K562 (cell line): ENCODE measurements at regions not wholly inside any gene's neighbourhood (a gene's known extent, or its start where the extent isn't known, plus 50 kb on each side); places are given as distances from the start of the nearest gene placed in this dataset.

ENCODE experiments used
- ATAC-seq: fragments of 200-7000 bp; cut with Tn5 transposase; 3 replicates; pipeline ENCODE4 v1.9.1; 2020; ENCODE audit warnings: moderate library complexity
- BruUV-seq: library from RNA; stranded (reverse); fragments of 400-500 nt; replicated peaks from 2 replicates; lab custom pipeline; 2021; lab: Mats Ljungman, UMichigan
- CTCF ChIA-PET: fragments of 300-600 bp; formaldehyde crosslinking; extraction: SDS; loops from one replicate; lab custom pipeline; 2021; ENCODE audit warnings: low intra/inter-chr PET ratio; lab: Yijun Ruan, JAX
- POLR2A ChIA-PET: fragments of 300-600, 350-650 bp; sonication (Branson Sonifier 250); formaldehyde crosslinking; extraction: SDS; loops from one replicate; lab custom pipeline; 2021; ENCODE audit warnings: antibody characterized with exemption, inconsistent platforms; lab: Yijun Ruan, JAX
- DNase-seq, 4 experiments: peaks; one replicate each; pipeline versions ENCODE4 v3.0.0 to v3.0.0-alpha.2; 2011 to 2018; ENCODE audit warnings: low spot score in 3 of 4, mixed read lengths in 3 of 4; ENCODE audit errors: extremely low read depth in 1 of 4
- FAIRE-seq: peaks from 2 replicates; lab custom pipeline; 2011; peaks lifted over from hg19 to GRCh38; lab: Jason Lieb, UNC
- H2AFZ ChIP-seq: 2 replicates; pipeline ENCODE4 v1.6.0; 2011; ENCODE audit warnings: low read depth, low read length, control low read depth, inconsistent platforms
- H3K27ac ChIP-seq: fragments of 200-600 bp; 3 replicates; pipeline ENCODE4 v1.8.0; 2011; ENCODE audit warnings: low read depth, mild to moderate bottlenecking, control low read depth, inconsistent platforms, low read length, moderate library complexity, mixed read lengths; ENCODE audit errors: extremely low read depth
- H3K27me3 ChIP-seq, 2 experiments: fragments of 300-600 bp in 1 of 2; 2 replicates in 1 of 2; 3 replicates in 1 of 2; pipeline versions ENCODE4 v1.6.0 to v1.8.0; 2011; ENCODE audit warnings: inconsistent platforms in 2 of 2, low read length in 2 of 2, mild to moderate bottlenecking in 1 of 2, mixed read lengths in 1 of 2, moderate library complexity in 1 of 2; ENCODE audit not compliant: control insufficient read depth in 2 of 2, insufficient read depth in 2 of 2
- H3K36me3 ChIP-seq: fragments of 300-600 bp; 3 replicates; pipeline ENCODE4 v1.8.0; 2011; ENCODE audit warnings: mild to moderate bottlenecking, low read length, inconsistent platforms; ENCODE audit not compliant: control insufficient read depth, insufficient read depth
- H3K4me1 ChIP-seq, 2 experiments: fragments of 200-600 bp in 1 of 2; replicated peaks in 1 of 2; 2 replicates in 1 of 2; 3 replicates in 1 of 2; pipeline versions ENCODE4 v1.5.1 to v1.8.0; 2011; ENCODE audit warnings: inconsistent platforms in 2 of 2, low read length in 2 of 2, mild to moderate bottlenecking in 1 of 2, mixed read lengths in 1 of 2, moderate library complexity in 1 of 2; ENCODE audit not compliant: control insufficient read depth in 2 of 2, insufficient read depth in 2 of 2
- H3K4me2 ChIP-seq: 2 replicates; pipeline ENCODE4 v1.6.1; 2011; ENCODE audit warnings: low read length, control low read depth, inconsistent platforms, mixed read lengths; ENCODE audit not compliant: insufficient read depth
- H3K4me3 ChIP-seq: fragments of 200-600 bp; sonication (generic), shearing (Covaris generic); 2 replicates; pipeline ENCODE4 v1.5.1; 2016; ENCODE audit warnings: control low read depth, inconsistent platforms
- H3K79me2 ChIP-seq: fragments of 200-600 bp; 3 replicates; pipeline ENCODE4 v1.8.0; 2011; ENCODE audit warnings: low read length, inconsistent platforms; ENCODE audit not compliant: control insufficient read depth, insufficient read depth
- H3K9ac ChIP-seq, 2 experiments: 2 replicates each; pipeline versions ENCODE4 v1.6.0 to v1.6.1; 2011; ENCODE audit warnings: low read depth in 2 of 2, low read length in 2 of 2, control low read depth in 1 of 2, inconsistent platforms in 1 of 2, mild to moderate bottlenecking in 1 of 2, mixed read lengths in 1 of 2; ENCODE audit not compliant: insufficient read depth in 1 of 2
- H3K9me1 ChIP-seq: one replicate; pipeline ENCODE4 v1.6.0; 2011; ENCODE audit warnings: inconsistent platforms, mild to moderate bottlenecking, low read length, moderate library complexity; ENCODE audit not compliant: control insufficient read depth, insufficient read depth
- H3K9me3 ChIP-seq: replicated peaks from 2 replicates; pipeline ENCODE4 v1.5.1; 2011; ENCODE audit warnings: low read depth, low read length, inconsistent platforms; ENCODE audit not compliant: control insufficient read depth, insufficient read depth
- H4K20me1 ChIP-seq: replicated peaks from 2 replicates; pipeline ENCODE4 v1.6.1; 2011; ENCODE audit warnings: low read length, inconsistent platforms, mixed read lengths; ENCODE audit not compliant: control insufficient read depth, insufficient read depth
- CHD2 ChIP-seq: IDR thresholded peaks from 2 replicates; pipeline ENCODE4 v1.6.1; 2011; ENCODE audit warnings: low read depth, low read length
- PRMT5 ChIP-seq: sonication (generic); formaldehyde crosslinking; IDR thresholded peaks from 2 replicates; pipeline ENCODE4 v1.5.0; 2020; ENCODE audit warnings: missing genetic modification reagents
- PRPF4 ChIP-seq: fragments of 200-400 bp; formaldehyde crosslinking; IDR thresholded peaks from one replicate; pipeline ENCODE4 v1.6.1; 2017; ENCODE audit warnings: low read length, low read depth, mild to moderate bottlenecking; ENCODE audit not compliant: insufficient read depth, poor library complexity, severe bottlenecking
- RBM17 ChIP-seq: fragments of 200-400 bp; formaldehyde crosslinking; IDR thresholded peaks from 2 replicates; pipeline ENCODE4 v1.6.1; 2017; ENCODE audit warnings: low read depth, mild to moderate bottlenecking, low read length, borderline replicate concordance
- SMARCC2 ChIP-seq: fragments of 450-650 bp; IDR thresholded peaks from 2 replicates; pipeline ENCODE4 v1.6.1; 2017; ENCODE audit warnings: antibody characterized with exemption, moderate library complexity, mild to moderate bottlenecking, low read depth
- SNIP1 ChIP-seq: fragments of 450-650 bp; IDR thresholded peaks from 2 replicates; pipeline ENCODE4 v1.7.1; 2017; ENCODE audit warnings: low read depth, mild to moderate bottlenecking
- STAT5B ChIP-seq: fragments of 250-450 bp; sonication (Bioruptor Pico); IDR thresholded peaks from 2 replicates; pipeline ENCODE4 v1.8.0; 2021; ENCODE audit warnings: mild to moderate bottlenecking, inconsistent platforms
- TAL1 ChIP-seq: fragments of 450-650 bp; IDR thresholded peaks from 2 replicates; pipeline ENCODE4 v1.6.1; 2016; ENCODE audit warnings: mild to moderate bottlenecking
- U2AF2 ChIP-seq: fragments of 200-400 bp; formaldehyde crosslinking; optimal IDR thresholded peaks from 2 replicates; pipeline ENCODE3; 2017; ENCODE audit warnings: low read depth, mild to moderate bottlenecking, low read length
- ZNF134 ChIP-seq: fragments of 250-450 bp; sonication (Bioruptor Pico); conservative IDR thresholded peaks from 2 replicates; pipeline ENCODE4 v1.4.0; 2020
- ZNF354B ChIP-seq: fragments of 250-450 bp; sonication (Bioruptor Pico); IDR thresholded peaks from 2 replicates; pipeline ENCODE4 v1.4.0; 2020
- ZNF696 ChIP-seq: fragments of 250-450 bp; sonication (Bioruptor Pico); conservative IDR thresholded peaks from 2 replicates; pipeline ENCODE4 v1.4.0; 2020; ENCODE audit warnings: mild to moderate bottlenecking, moderate library complexity
- WGBS: fragments of 100-300 bp; shearing (Covaris generic); methylation state at CpG from one replicate; pipeline ENCODE4 v1.1.6; 2016; ENCODE audit warnings: low coverage, mixed read lengths; ENCODE audit not compliant: insufficient coverage; ENCODE audit errors: missing lambda C conversion rate; 5-methylcytosine and 5-hydroxymethylcytosine counted together
- in situ Hi-C: fragments of 300-500 bp; cut with MboI; formaldehyde crosslinking; loops from 4 replicates; pipeline ENCODE4 v1.15.0; 2018; ENCODE audit warnings: inconsistent platforms, mixed read lengths
- intact Hi-C: fragments of 100-400 bp; cut with micrococcal nuclease; formaldehyde crosslinking; loops from 2 replicates; pipeline ENCODE4 v1.14.2; 2022
- TF ChIP-seq, protein P1 (sequence below): sonication (generic); formaldehyde crosslinking; IDR thresholded peaks from 2 replicates; pipeline ENCODE4 v1.8.1; 2023; ENCODE audit warnings: mild to moderate bottlenecking, missing genetic modification reagents

- CTCF ChIA-PET = no interaction called here
- H4K20me1 ChIP-seq = no peaks in the 10 kb centered on the region
- H2AFZ ChIP-seq = no peak overlapping the region
- H3K9ac ChIP-seq = no peak overlapping the region
- no peak overlapping the region for H3K4me2 ChIP-seq
- no peaks in the 10 kb centered on the region for H3K9me1 ChIP-seq
- no peak overlapping the region for H3K27ac ChIP-seq
- no peaks in the 10 kb centered on the region for H3K4me1 ChIP-seq
- TF ChIP-seq SMARCC2 (no peak), U2AF2 (no peak), TAL1 (no peak), ZNF134 (CRISPR knock-in tag) (no peak)
- no peaks in the 10 kb centered on the region for H3K36me3 ChIP-seq
- 0% methylated on average over 6 of the region's 6 CpGs for whole genome bisulfite sequencing
- no TSS peak for BruUV-seq
- H3K9me3 ChIP-seq = 0 out of 2 replicates have a peak, but pooled peaks cover 2% of the 10 kb centered on the region
- intact Hi-C loops = no loop called here
- no peaks in the 10 kb centered on the region for H3K79me2 ChIP-seq
- POLR2A ChIA-PET = no interaction called here
- ATAC-seq (no peak), DNase-seq (no peak), FAIRE-seq (no peak)
- H3K27me3 ChIP-seq = peaks cover 0 to 13% of the 10 kb centered on the region in 2 experiments; a peak in 2 of 5 replicates
- in situ Hi-C loops = no loop called here
- no peak overlapping the region for H3K4me3 ChIP-seq
These were observed 597.2 kb downstream of the TYW1 start for GRCh38 chr7:67593794-67594193.

- CTCF ChIA-PET = no interaction called here
- in situ Hi-C loops = no loop called here
- no peak overlapping the region for H3K4me2 ChIP-seq
- no peak overlapping the region for H3K27ac ChIP-seq
- H3K79me2 ChIP-seq = no peaks in the 10 kb centered on the region
- no peaks in the 10 kb centered on the region for H3K36me3 ChIP-seq
- H4K20me1 ChIP-seq = no peaks in the 10 kb centered on the region
- no peaks in the 10 kb centered on the region for H3K9me1 ChIP-seq
- FAIRE-seq (no peak), ATAC-seq (no peak), DNase-seq (no peak)
- intact Hi-C loops = no loop called here
- H3K4me3 ChIP-seq = no peak overlapping the region
- H3K9me3 ChIP-seq = 0 out of 2 replicates have a peak, but pooled peaks cover under 1% of the 10 kb centered on the region
- no peak overlapping the region for H3K9ac ChIP-seq
- 1% methylated on average over 15 of the region's 15 CpGs for WGBS
- no peaks in the 10 kb centered on the region for H3K4me1 ChIP-seq
- no peak overlapping the region for H2AFZ ChIP-seq
- POLR2A ChIA-PET = interaction anchor here (0.7 kb wide), 1 partner anchor 68 kb away, joined by 3 read pairs; no protein-coding TSS in a partner anchor
- no TSS peak for BruUV-seq
- peaks cover 0 to 13% of the 10 kb centered on the region in 2 experiments; a peak in 3 of 5 replicates for H3K27me3 ChIP-seq
- TF ChIP-seq CHD2 = no peak
- TF ChIP-seq RBM17 = no peak
- TF ChIP-seq STAT5B (CRISPR knock-in tag) = no peak
- TF ChIP-seq ZNF696 (CRISPR knock-in tag) = no peak
- TF ChIP-seq ZNF354B (CRISPR knock-in tag) = no peak
- TF ChIP-seq, protein P1, sequence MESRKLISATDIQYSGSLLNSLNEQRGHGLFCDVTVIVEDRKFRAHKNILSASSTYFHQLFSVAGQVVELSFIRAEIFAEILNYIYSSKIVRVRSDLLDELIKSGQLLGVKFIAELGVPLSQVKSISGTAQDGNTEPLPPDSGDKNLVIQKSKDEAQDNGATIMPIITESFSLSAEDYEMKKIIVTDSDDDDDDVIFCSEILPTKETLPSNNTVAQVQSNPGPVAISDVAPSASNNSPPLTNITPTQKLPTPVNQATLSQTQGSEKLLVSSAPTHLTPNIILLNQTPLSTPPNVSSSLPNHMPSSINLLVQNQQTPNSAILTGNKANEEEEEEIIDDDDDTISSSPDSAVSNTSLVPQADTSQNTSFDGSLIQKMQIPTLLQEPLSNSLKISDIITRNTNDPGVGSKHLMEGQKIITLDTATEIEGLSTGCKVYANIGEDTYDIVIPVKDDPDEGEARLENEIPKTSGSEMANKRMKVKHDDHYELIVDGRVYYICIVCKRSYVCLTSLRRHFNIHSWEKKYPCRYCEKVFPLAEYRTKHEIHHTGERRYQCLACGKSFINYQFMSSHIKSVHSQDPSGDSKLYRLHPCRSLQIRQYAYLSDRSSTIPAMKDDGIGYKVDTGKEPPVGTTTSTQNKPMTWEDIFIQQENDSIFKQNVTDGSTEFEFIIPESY (CRISPR knock-in tag) = no peak
- no peak for TF ChIP-seq PRPF4
- TF ChIP-seq PRMT5 (CRISPR knock-in tag) = no peak
- no peak for TF ChIP-seq SNIP1
These were observed 599.0 kb downstream of the TYW1 start for GRCh38 chr7:67595431-67596180.
